Endodermal cell (in vitro differentiated cells): ENCODE measurements at regions not wholly inside any gene's neighbourhood (a gene's known extent, or its start where the extent isn't known, plus 50 kb on each side); places are given as distances from the start of the nearest gene placed in this dataset.

Experiments used
- DNase-seq: peaks from one replicate; pipeline ENCODE4 v3.0.0-alpha.2; 2017
- H3K27ac ChIP-seq: 2 replicates; pipeline ENCODE4 v1.5.1; 2013; ENCODE audit warnings: mild to moderate bottlenecking, low read depth, low read length, moderate library complexity
- H3K27me3 ChIP-seq: 2 replicates; pipeline ENCODE4 v1.6.1; 2013; ENCODE audit warnings: mild to moderate bottlenecking, low read length, moderate library complexity; ENCODE audit not compliant: insufficient read depth, control insufficient read depth, poor library complexity, severe bottlenecking
- H3K36me3 ChIP-seq: 2 replicates; pipeline ENCODE4 v1.7.0; 2013; ENCODE audit warnings: mild to moderate bottlenecking, low read length, moderate library complexity; ENCODE audit not compliant: control insufficient read depth, insufficient read depth
- H3K4me1 ChIP-seq: one replicate; pipeline ENCODE4 v1.7.0; 2013; ENCODE audit warnings: low read length; ENCODE audit not compliant: control insufficient read depth, insufficient read depth
- H3K4me3 ChIP-seq: 2 replicates; pipeline ENCODE4 v1.5.1; 2013; ENCODE audit warnings: mild to moderate bottlenecking, low read length, moderate library complexity
- H3K9ac ChIP-seq: 2 replicates; pipeline ENCODE4 v1.6.1; 2013; ENCODE audit warnings: mild to moderate bottlenecking, low read length, moderate library complexity; ENCODE audit not compliant: poor library complexity, severe bottlenecking; ENCODE audit errors: extremely low read depth
- H3K9me3 ChIP-seq: 2 replicates; pipeline ENCODE4 v1.6.1; 2013; ENCODE audit warnings: mild to moderate bottlenecking, low read length, moderate library complexity; ENCODE audit not compliant: control insufficient read depth
- H3K27ac Mint-ChIP-seq: 2 replicates; pipeline ENCODE4 v1.8.0; 2020; ENCODE audit warnings: mixed read lengths
- H3K27me3 Mint-ChIP-seq: 2 replicates; pipeline ENCODE4 v1.8.0; 2021; ENCODE audit warnings: mild to moderate bottlenecking, mixed read lengths; ENCODE audit not compliant: insufficient read depth
- H3K36me3 Mint-ChIP-seq: 2 replicates; pipeline ENCODE4 v1.8.0; 2020; ENCODE audit warnings: low read depth, mixed read lengths
- H3K4me1 Mint-ChIP-seq: 2 replicates; pipeline ENCODE4 v1.8.0; 2020; ENCODE audit warnings: mixed read lengths
- H3K4me3 Mint-ChIP-seq: 2 replicates; pipeline ENCODE4 v1.8.0; 2020; ENCODE audit warnings: mild to moderate bottlenecking, moderate library complexity, mixed read lengths
- H3K9me3 Mint-ChIP-seq: 2 replicates; pipeline ENCODE4 v1.8.0; 2020; ENCODE audit warnings: mild to moderate bottlenecking, mixed read lengths
- WGBS, 2 experiments: methylation state at CpG; one replicate each; pipeline versions ENCODE4 v1.1.5 to v1.1.7; 2013; ENCODE audit warnings: missing lambda C conversion rate in 2 of 2, mixed read lengths in 1 of 2; ENCODE audit not compliant: insufficient coverage in 1 of 2, insufficient read length in 1 of 2; 5-methylcytosine and 5-hydroxymethylcytosine counted together
- TF ChIP-seq, protein P1 (sequence below): fragments of 200-600 bp; sonication (generic); conservative IDR thresholded peaks from 2 replicates; pipeline ENCODE4 v1.5.0; 2021; ENCODE audit warnings: antibody characterized with exemption, mild to moderate bottlenecking

DNA sequence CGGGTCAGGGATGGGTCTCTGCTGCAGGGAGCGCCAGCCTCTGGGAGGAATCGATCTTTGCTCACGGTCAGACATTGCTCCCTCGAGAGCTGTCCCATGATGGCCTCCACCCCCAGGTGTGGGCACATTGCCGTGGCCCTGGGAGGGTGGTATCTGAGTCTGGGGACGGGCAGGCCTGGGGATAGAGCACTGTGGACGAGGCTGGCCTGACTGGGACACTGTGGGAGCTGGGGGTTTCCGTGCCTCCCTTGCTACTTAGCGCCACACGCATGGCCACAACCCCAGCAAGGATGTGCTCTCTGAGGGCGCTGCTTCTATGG, 55.7 kb downstream of the JAKMIP3 start:
- H3K27me3 ChIP-seq: no peaks in the 10 kb centered on the region
- no peaks in the 10 kb centered on the region for H3K36me3 ChIP-seq
- no peak overlapping the region for H3K4me3 Mint-ChIP-seq
- H3K4me3 ChIP-seq: no peak overlapping the region
- peaks cover 17% of the 10 kb centered on the region for H3K27me3 Mint-ChIP-seq
- no peak overlapping the region for H3K9ac ChIP-seq
- no peaks in the 10 kb centered on the region for H3K4me1 ChIP-seq
- no peaks in the 10 kb centered on the region for H3K9me3 Mint-ChIP-seq
- no peaks in the 10 kb centered on the region for H3K4me1 Mint-ChIP-seq
- H3K27ac Mint-ChIP-seq: no peak overlapping the region
- no peaks in the 10 kb centered on the region for H3K9me3 ChIP-seq
- H3K27ac ChIP-seq: no peak overlapping the region
- H3K36me3 Mint-ChIP-seq: no peaks in the 10 kb centered on the region
- 80 to 86% methylated on average over 1 to 12 of the region's 12 CpGs for WGBS, 2 experiments
- TF ChIP-seq, protein P1, sequence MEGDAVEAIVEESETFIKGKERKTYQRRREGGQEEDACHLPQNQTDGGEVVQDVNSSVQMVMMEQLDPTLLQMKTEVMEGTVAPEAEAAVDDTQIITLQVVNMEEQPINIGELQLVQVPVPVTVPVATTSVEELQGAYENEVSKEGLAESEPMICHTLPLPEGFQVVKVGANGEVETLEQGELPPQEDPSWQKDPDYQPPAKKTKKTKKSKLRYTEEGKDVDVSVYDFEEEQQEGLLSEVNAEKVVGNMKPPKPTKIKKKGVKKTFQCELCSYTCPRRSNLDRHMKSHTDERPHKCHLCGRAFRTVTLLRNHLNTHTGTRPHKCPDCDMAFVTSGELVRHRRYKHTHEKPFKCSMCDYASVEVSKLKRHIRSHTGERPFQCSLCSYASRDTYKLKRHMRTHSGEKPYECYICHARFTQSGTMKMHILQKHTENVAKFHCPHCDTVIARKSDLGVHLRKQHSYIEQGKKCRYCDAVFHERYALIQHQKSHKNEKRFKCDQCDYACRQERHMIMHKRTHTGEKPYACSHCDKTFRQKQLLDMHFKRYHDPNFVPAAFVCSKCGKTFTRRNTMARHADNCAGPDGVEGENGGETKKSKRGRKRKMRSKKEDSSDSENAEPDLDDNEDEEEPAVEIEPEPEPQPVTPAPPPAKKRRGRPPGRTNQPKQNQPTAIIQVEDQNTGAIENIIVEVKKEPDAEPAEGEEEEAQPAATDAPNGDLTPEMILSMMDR: no peak
- DNase-seq: no peak

DNA sequence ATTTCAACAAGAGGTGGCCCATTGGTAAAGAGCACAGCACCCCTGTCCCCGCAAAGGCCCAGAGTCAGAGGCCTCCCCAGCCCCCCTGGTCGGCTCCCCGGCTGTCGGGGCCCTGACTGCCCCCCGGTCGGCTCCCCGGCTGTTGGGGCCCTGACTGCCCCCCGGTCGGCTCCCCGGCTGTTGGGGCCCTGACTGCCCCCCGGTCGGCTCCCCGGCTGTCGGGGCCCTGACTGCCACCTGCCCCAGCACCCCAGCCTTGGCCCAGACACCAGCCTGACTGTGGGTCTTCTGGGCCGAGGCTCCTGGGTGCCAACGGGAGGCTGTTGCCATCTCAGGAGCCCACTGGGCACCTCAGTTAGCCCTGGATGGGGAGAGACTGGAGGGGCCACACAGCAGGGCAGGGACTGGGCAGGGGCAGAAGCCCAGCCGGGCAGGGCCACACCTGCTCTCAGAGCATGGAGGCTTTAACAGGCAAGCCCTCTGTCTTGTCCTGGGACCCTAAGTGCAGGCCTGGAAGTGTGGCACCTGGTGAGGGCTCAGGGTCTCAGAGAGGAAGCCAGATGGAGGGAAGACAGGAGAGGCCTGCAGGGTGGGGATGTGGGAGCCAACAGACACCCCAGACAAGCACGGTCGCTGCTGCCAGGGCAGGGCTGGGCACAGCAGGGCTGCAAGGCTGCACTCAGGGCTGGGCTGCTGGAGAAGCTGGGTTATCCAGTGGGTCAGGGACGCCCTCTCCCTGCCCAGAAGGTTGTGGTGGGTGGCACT, 56.5 kb downstream of the JAKMIP3 start:
- WGBS, 2 experiments: 91 to 95% methylated on average over 3 to 19 of the region's 20 CpGs
- no peaks in the 10 kb centered on the region for H3K9me3 Mint-ChIP-seq
- no peaks in the 10 kb centered on the region for H3K36me3 Mint-ChIP-seq

DNA sequence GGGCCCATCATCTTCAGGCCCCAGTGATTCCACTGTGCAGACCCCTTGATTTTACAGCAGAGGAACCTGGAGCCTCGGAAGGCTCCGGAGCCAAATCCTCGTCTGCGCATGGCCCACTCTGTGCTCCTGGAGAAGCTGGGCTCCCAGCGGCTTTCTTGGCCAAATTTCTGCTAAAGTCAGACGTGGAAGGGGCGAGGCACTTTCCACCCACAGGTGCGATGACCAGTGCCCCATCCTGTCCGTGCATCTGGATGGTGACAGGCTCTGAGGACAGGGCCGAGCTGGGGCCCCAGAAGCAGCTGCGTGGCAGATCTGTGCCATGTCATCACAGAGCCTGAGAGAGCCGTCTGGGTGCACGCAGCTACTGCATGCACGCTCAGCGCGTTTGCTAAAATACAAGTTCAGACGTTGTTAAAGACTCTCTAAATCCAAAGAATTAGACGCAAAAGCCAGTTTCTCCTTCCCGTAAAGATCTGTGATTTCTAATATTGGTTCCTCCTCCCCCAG, 57.2 kb downstream of the JAKMIP3 start:
- 93 to 95% methylated on average over 18 to 19 of the region's 19 CpGs for WGBS, 2 experiments
- H3K27me3 Mint-ChIP-seq: peaks cover 8% of the 10 kb centered on the region
- H3K4me1 ChIP-seq: no peaks in the 10 kb centered on the region
- H3K36me3 Mint-ChIP-seq: no peaks in the 10 kb centered on the region
- no peaks in the 10 kb centered on the region for H3K4me1 Mint-ChIP-seq
- no peak overlapping the region for H3K4me3 ChIP-seq
- no peak for DNase-seq
- no peak overlapping the region for H3K27ac ChIP-seq
- H3K9me3 Mint-ChIP-seq: no peaks in the 10 kb centered on the region
- no peaks in the 10 kb centered on the region for H3K27me3 ChIP-seq
- H3K27ac Mint-ChIP-seq: no peak overlapping the region
- no peaks in the 10 kb centered on the region for H3K36me3 ChIP-seq
- H3K9me3 ChIP-seq: no peaks in the 10 kb centered on the region
- no peak overlapping the region for H3K4me3 Mint-ChIP-seq
- TF ChIP-seq, protein P1: no peak
- no peak overlapping the region for H3K9ac ChIP-seq

More for the DNA sequence above, 56.5 kb downstream of the JAKMIP3 start:
- Histone ChIP-seq H3K36me3 (no peaks in the 10 kb centered on the region), H3K4me3 (no peak overlapping the region), H3K9ac (no peak overlapping the region), H3K27me3 (no peaks in the 10 kb centered on the region), H3K27ac (no peak overlapping the region), H3K9me3 (no peaks in the 10 kb centered on the region), H3K4me1 (no peaks in the 10 kb centered on the region)
- H3K27ac Mint-ChIP-seq: no peak overlapping the region
- no peak for DNase-seq
- TF ChIP-seq, protein P1: no peak
- H3K4me3 Mint-ChIP-seq: no peak overlapping the region
- H3K4me1 Mint-ChIP-seq: no peaks in the 10 kb centered on the region
- peaks cover 13% of the 10 kb centered on the region for H3K27me3 Mint-ChIP-seq
